ENCODE measurements at regions not wholly inside any gene's neighbourhood (a gene's known extent, or its start where the extent isn't known, plus 50 kb on each side); places are given as distances from the start of the nearest gene placed in this dataset.

- TF ChIP-seq, protein P1, sequence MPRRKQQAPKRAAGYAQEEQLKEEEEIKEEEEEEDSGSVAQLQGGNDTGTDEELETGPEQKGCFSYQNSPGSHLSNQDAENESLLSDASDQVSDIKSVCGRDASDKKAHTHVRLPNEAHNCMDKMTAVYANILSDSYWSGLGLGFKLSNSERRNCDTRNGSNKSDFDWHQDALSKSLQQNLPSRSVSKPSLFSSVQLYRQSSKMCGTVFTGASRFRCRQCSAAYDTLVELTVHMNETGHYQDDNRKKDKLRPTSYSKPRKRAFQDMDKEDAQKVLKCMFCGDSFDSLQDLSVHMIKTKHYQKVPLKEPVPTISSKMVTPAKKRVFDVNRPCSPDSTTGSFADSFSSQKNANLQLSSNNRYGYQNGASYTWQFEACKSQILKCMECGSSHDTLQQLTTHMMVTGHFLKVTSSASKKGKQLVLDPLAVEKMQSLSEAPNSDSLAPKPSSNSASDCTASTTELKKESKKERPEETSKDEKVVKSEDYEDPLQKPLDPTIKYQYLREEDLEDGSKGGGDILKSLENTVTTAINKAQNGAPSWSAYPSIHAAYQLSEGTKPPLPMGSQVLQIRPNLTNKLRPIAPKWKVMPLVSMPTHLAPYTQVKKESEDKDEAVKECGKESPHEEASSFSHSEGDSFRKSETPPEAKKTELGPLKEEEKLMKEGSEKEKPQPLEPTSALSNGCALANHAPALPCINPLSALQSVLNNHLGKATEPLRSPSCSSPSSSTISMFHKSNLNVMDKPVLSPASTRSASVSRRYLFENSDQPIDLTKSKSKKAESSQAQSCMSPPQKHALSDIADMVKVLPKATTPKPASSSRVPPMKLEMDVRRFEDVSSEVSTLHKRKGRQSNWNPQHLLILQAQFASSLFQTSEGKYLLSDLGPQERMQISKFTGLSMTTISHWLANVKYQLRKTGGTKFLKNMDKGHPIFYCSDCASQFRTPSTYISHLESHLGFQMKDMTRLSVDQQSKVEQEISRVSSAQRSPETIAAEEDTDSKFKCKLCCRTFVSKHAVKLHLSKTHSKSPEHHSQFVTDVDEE (CRISPR knock-in tag; IDR thresholded peaks at IDR 0.05): no peak
- TF ChIP-seq, protein P2, sequence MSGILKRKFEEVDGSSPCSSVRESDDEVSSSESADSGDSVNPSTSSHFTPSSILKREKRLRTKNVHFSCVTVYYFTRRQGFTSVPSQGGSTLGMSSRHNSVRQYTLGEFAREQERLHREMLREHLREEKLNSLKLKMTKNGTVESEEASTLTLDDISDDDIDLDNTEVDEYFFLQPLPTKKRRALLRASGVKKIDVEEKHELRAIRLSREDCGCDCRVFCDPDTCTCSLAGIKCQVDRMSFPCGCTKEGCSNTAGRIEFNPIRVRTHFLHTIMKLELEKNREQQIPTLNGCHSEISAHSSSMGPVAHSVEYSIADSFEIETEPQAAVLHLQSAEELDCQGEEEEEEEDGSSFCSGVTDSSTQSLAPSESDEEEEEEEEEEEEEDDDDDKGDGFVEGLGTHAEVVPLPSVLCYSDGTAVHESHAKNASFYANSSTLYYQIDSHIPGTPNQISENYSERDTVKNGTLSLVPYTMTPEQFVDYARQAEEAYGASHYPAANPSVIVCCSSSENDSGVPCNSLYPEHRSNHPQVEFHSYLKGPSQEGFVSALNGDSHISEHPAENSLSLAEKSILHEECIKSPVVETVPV (CRISPR knock-in tag; IDR thresholded peaks at IDR 0.05): no peak
- TF ChIP-seq ZFP30 (CRISPR knock-in tag; IDR thresholded peaks at IDR 0.05) (no peak), OSR1 (CRISPR knock-in tag; IDR thresholded peaks at IDR 0.05) (no peak), TCF4 (CRISPR knock-in tag; IDR thresholded peaks at IDR 0.05; ENCODE audit: borderline replicate concordance) (no peak), ZNF70 (CRISPR knock-in tag; IDR thresholded peaks at IDR 0.05) (no peak), ESRRG (CRISPR knock-in tag; IDR thresholded peaks at IDR 0.05) (no peak), ARNTL (CRISPR knock-in tag; IDR thresholded peaks at IDR 0.05; ENCODE audit: borderline replicate concordance, low read depth) (no peak), CSDC2 (CRISPR knock-in tag; IDR thresholded peaks at IDR 0.05) (no peak), ZNF8 (CRISPR knock-in tag; IDR thresholded peaks at IDR 0.05) (no peak), RARB (CRISPR knock-in tag; IDR thresholded peaks at IDR 0.05) (no peak)
- no peak for ATAC-seq
These were observed 279.4 kb downstream of the CDH10 start for GRCh38 chr5:24365406-24365805.

DNA sequence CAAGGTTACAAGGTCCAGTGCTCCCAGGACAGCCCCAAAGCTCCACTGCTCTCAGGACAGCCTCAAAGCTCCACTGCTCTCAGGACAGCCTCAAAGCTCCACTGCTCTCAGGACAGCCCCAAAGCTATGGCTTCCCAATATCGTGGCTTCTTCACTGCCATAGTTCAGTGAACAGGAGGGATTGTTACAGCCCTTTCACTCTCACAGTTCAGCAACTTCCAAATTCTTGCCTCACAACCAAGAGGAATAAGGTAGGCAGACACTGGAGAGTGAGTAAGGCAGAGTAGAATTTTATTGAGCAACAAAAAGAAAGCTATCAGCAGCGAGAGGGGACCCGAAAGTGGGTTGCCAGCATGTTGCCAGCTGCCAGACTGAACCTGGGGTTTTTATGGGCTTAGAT lies 277.6 kb downstream of the CDH10 start:
- no peak for ATAC-seq
- TF ChIP-seq, protein P3, sequence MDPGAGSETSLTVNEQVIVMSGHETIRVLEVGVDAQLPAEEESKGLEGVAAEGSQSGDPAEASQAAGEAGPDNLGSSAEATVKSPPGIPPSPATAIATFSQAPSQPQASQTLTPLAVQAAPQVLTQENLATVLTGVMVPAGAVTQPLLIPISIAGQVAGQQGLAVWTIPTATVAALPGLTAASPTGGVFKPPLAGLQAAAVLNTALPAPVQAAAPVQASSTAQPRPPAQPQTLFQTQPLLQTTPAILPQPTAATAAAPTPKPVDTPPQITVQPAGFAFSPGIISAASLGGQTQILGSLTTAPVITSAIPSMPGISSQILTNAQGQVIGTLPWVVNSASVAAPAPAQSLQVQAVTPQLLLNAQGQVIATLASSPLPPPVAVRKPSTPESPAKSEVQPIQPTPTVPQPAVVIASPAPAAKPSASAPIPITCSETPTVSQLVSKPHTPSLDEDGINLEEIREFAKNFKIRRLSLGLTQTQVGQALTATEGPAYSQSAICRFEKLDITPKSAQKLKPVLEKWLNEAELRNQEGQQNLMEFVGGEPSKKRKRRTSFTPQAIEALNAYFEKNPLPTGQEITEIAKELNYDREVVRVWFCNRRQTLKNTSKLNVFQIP (CRISPR knock-in tag; IDR thresholded peaks at IDR 0.05; ENCODE audit: borderline replicate concordance, low read depth): no peak
- no peak for TF ChIP-seq ZFP3 (CRISPR knock-in tag; IDR thresholded peaks at IDR 0.05)
- TF ChIP-seq SNAI2 (CRISPR knock-in tag; IDR thresholded peaks at IDR 0.05): no peak
- no peak for TF ChIP-seq TCF4 (CRISPR knock-in tag; IDR thresholded peaks at IDR 0.05; ENCODE audit: borderline replicate concordance)
- TF ChIP-seq, protein P4, sequence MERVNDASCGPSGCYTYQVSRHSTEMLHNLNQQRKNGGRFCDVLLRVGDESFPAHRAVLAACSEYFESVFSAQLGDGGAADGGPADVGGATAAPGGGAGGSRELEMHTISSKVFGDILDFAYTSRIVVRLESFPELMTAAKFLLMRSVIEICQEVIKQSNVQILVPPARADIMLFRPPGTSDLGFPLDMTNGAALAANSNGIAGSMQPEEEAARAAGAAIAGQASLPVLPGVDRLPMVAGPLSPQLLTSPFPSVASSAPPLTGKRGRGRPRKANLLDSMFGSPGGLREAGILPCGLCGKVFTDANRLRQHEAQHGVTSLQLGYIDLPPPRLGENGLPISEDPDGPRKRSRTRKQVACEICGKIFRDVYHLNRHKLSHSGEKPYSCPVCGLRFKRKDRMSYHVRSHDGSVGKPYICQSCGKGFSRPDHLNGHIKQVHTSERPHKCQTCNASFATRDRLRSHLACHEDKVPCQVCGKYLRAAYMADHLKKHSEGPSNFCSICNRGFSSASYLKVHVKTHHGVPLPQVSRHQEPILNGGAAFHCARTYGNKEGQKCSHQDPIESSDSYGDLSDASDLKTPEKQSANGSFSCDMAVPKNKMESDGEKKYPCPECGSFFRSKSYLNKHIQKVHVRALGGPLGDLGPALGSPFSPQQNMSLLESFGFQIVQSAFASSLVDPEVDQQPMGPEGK (CRISPR knock-in tag; IDR thresholded peaks at IDR 0.05; ENCODE audit: borderline replicate concordance): no peak
- TF ChIP-seq ARNTL (CRISPR knock-in tag; IDR thresholded peaks at IDR 0.05; ENCODE audit: borderline replicate concordance, low read depth): no peak
- no peak for TF ChIP-seq RARB (CRISPR knock-in tag; IDR thresholded peaks at IDR 0.05)
- no peak for TF ChIP-seq ZFP30 (CRISPR knock-in tag; IDR thresholded peaks at IDR 0.05)
- no peak for TF ChIP-seq ISL1 (CRISPR knock-in tag; IDR thresholded peaks at IDR 0.05)
- TF ChIP-seq GLIS3 (CRISPR knock-in tag; IDR thresholded peaks at IDR 0.05): no peak
- TF ChIP-seq, protein P5, sequence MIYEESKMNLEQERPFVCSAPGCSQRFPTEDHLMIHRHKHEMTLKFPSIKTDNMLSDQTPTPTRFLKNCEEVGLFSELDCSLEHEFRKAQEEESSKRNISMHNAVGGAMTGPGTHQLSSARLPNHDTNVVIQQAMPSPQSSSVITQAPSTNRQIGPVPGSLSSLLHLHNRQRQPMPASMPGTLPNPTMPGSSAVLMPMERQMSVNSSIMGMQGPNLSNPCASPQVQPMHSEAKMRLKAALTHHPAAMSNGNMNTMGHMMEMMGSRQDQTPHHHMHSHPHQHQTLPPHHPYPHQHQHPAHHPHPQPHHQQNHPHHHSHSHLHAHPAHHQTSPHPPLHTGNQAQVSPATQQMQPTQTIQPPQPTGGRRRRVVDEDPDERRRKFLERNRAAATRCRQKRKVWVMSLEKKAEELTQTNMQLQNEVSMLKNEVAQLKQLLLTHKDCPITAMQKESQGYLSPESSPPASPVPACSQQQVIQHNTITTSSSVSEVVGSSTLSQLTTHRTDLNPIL (CRISPR knock-in tag; IDR thresholded peaks at IDR 0.05; ENCODE audit: low read depth): no peak
- no peak for TF ChIP-seq TOX (CRISPR knock-in tag; IDR thresholded peaks at IDR 0.05; ENCODE audit: borderline replicate concordance)
- TF ChIP-seq OSR1 (CRISPR knock-in tag; IDR thresholded peaks at IDR 0.05): no peak
- TF ChIP-seq, protein P2 (CRISPR knock-in tag; IDR thresholded peaks at IDR 0.05): no peak
- no peak for TF ChIP-seq BACH2 (CRISPR knock-in tag; IDR thresholded peaks at IDR 0.05; ENCODE audit: borderline replicate concordance)
- TF ChIP-seq ZNF70 (CRISPR knock-in tag; IDR thresholded peaks at IDR 0.05): no peak
- no peak for TF ChIP-seq ESRRG (CRISPR knock-in tag; IDR thresholded peaks at IDR 0.05)
- TF ChIP-seq ZC3H10 (CRISPR knock-in tag; IDR thresholded peaks at IDR 0.05): no peak

Measured in SK-N-SH treated with all-trans-retinoic acid at 6 μM for 48 hours (cell line).